ENCODE measurements at regions not wholly inside any gene's neighbourhood (a gene's known extent, or its start where the extent isn't known, plus 50 kb on each side); places are given as distances from the start of the nearest gene placed in this dataset.

GRCh38 chr5:124644138-124644537 is 102.3 kb downstream of the ZNF608 start:
- peaks cover 0 to 64% (median 21%) of the 10 kb centered on the region in 9 donors for H3K36me3 ChIP-seq
- no peak for DNase-seq
- no peak overlapping the region for H3K4me3 ChIP-seq
- H3K27me3 ChIP-seq = peaks cover 0 to 60% (median 0%) of the 10 kb centered on the region in 9 donors
- peaks cover 0 to 26% (median 10%) of the 10 kb centered on the region in 12 donors for H3K4me1 ChIP-seq
- intact Hi-C loops (cut with DNase I) = loop anchor here in 2 of 10 donors (10.0 kb wide), 3 partner anchors 699 to 1191 kb away; no protein-coding TSS in a partner anchor
- no peaks in the 10 kb centered on the region for H3K9me3 ChIP-seq
- 95 to 96% (median 96%) methylated on average over 9 of the region's 9 CpGs for WGBS, 4 donors
- no peak for ATAC-seq
- TF ChIP-seq CTCF (IDR thresholded peaks at IDR 0.05) (no peak), POLR2A (IDR thresholded peaks at IDR 0.05) (no peak)
- H3K27ac ChIP-seq = no peak overlapping the region

- peaks cover 0 to 69% (median 21%) of the 10 kb centered on the region in 9 donors for H3K36me3 ChIP-seq
- intact Hi-C loops (cut with DNase I) = loop anchor here in 2 of 10 donors (10.0 kb wide), 3 partner anchors 699 to 1191 kb away; no protein-coding TSS in a partner anchor
- ATAC-seq (no peak), DNase-seq (no peak)
- H3K27me3 ChIP-seq = peaks cover 0 to 60% (median 0%) of the 10 kb centered on the region in 9 donors
- TF ChIP-seq CTCF (IDR thresholded peaks at IDR 0.05) = no peak
- no peak for TF ChIP-seq POLR2A (IDR thresholded peaks at IDR 0.05)
- 97 to 99% (median 99%) methylated on average over 7 of the region's 7 CpGs for whole genome bisulfite sequencing, 4 donors
- H3K4me3 ChIP-seq = no peak overlapping the region
- no peaks in the 10 kb centered on the region for H3K9me3 ChIP-seq
- peaks cover 0 to 18% (median 3%) of the 10 kb centered on the region in 12 donors for H3K4me1 ChIP-seq
- H3K27ac ChIP-seq = no peak overlapping the region
Measured at GRCh38 chr5:124643336-124643735, 103.1 kb downstream of the ZNF608 start.

GRCh38 chr5:124642151-124642550 is 104.3 kb downstream of the ZNF608 start:
- peak in 1 of 4 donors; percentile 18 for ATAC-seq

More at GRCh38 chr5:124642151-124642550, 104.3 kb downstream of the ZNF608 start:
- Histone ChIP-seq H3K4me1 (peaks cover 0 to 15% (median 0%) of the 10 kb centered on the region in 12 donors), H3K27me3 (peaks cover 0 to 54% (median 0%) of the 10 kb centered on the region in 9 donors), H3K27ac (no peak overlapping the region), H3K4me3 (no peak overlapping the region), H3K9me3 (no peaks in the 10 kb centered on the region), H3K36me3 (peaks cover 0 to 62% (median 16%) of the 10 kb centered on the region in 9 donors)
- DNase-seq = no peak
- TF ChIP-seq POLR2A (IDR thresholded peaks at IDR 0.05) (no peak), CTCF (IDR thresholded peaks at IDR 0.05) (no peak)
- intact Hi-C loops (cut with DNase I) = loop anchor here in 2 of 10 donors (10.0 kb wide), 3 partner anchors 697 to 1193 kb away; no protein-coding TSS in a partner anchor
- WGBS, 4 donors = 90 to 97% (median 95%) methylated on average over 2 of the region's 2 CpGs
